Gastrocnemius medialis (tissue), 4 donors: ENCODE measurements at regions not wholly inside any gene's neighbourhood (a gene's known extent, or its start where the extent isn't known, plus 50 kb on each side); places are given as distances from the start of the nearest gene placed in this dataset.

Experiments
- ATAC-seq, 2 donors: fragments of 150-250 bp; one replicate each; pipeline ENCODE4 v1.9.1; 2016
- DNase-seq, 2 donors: peaks; one replicate each; pipeline ENCODE4 v3.0.0-alpha.2; 2019
- H3K27ac ChIP-seq, 4 donors: fragments of 200-600 bp; sonication (generic); 1 replicate in 1 of 4; 2 replicates in 3 of 4; pipeline ENCODE4 v1.5.1; 2016 to 2018; ENCODE audit warnings: mild to moderate bottlenecking in 2 of 4, moderate library complexity in 1 of 4
- H3K27me3 ChIP-seq, 3 donors: fragments of 200-600 bp; sonication (generic) in 2 of 3; 1 replicate in 1 of 3; 2 replicates in 2 of 3; pipeline versions ENCODE4 v1.5.1 to v1.6.0; 2016 to 2019; ENCODE audit warnings: mild to moderate bottlenecking in 1 of 3, moderate library complexity in 1 of 3
- H3K36me3 ChIP-seq, 2 donors: fragments of 200-600 bp; sonication (generic) in 1 of 2; one replicate each; pipeline ENCODE4 v1.5.1; 2017 to 2018
- H3K4me1 ChIP-seq, 2 donors: fragments of 200-600 bp; sonication (generic) in 1 of 2; one replicate each; pipeline ENCODE4 v1.5.1; 2016 to 2017; ENCODE audit warnings: mild to moderate bottlenecking in 2 of 2
- H3K4me3 ChIP-seq, 4 donors: fragments of 200-600 bp; sonication (generic) in 3 of 4; 1 replicate in 1 of 4; 2 replicates in 3 of 4; pipeline ENCODE4 v1.5.1; 2016 to 2019; ENCODE audit warnings: mild to moderate bottlenecking in 2 of 4
- H3K9me3 ChIP-seq, 3 donors: fragments of 200-600 bp; sonication (generic) in 2 of 3; 1 replicate in 1 of 3; 2 replicates in 2 of 3; pipeline ENCODE4 v1.5.1; 2016 to 2019
- POLR2A ChIP-seq, 2 donors: fragments of 450-650 bp; IDR thresholded peaks; one replicate each; pipeline ENCODE4 v1.6.1; 2017; ENCODE audit warnings: antibody characterized with exemption in 2 of 2, mild to moderate bottlenecking in 2 of 2, moderate library complexity in 2 of 2
- in situ Hi-C, 4 donors: fragments of 200-750 bp; cut with MboI; loops; one replicate each; pipeline versions ENCODE4 v1.15.0 to v1.8.0; 2017; ENCODE audit warnings: low sequenced_read_pairs in 4 of 4
- intact Hi-C: fragments of 100-400 bp; cut with DNase I; formaldehyde crosslinking; loops from one replicate; pipeline ENCODE4 v1.15.1; 2023; ENCODE audit warnings: low total_unique reads
- TF ChIP-seq, protein P1 (sequence below), 5 experiments: fragments of 450-650 bp in 3 of 5; fragments of 200-600 bp in 2 of 5; sonication (generic) in 2 of 5; IDR thresholded peaks in 4 of 5; conservative IDR thresholded peaks in 1 of 5; 1 replicate in 4 of 5; 2 replicates in 1 of 5; pipeline ENCODE4 v1.5.1; 2016 to 2019; ENCODE audit warnings: antibody characterized with exemption in 5 of 5, mild to moderate bottlenecking in 3 of 5, moderate library complexity in 3 of 5

DNA sequence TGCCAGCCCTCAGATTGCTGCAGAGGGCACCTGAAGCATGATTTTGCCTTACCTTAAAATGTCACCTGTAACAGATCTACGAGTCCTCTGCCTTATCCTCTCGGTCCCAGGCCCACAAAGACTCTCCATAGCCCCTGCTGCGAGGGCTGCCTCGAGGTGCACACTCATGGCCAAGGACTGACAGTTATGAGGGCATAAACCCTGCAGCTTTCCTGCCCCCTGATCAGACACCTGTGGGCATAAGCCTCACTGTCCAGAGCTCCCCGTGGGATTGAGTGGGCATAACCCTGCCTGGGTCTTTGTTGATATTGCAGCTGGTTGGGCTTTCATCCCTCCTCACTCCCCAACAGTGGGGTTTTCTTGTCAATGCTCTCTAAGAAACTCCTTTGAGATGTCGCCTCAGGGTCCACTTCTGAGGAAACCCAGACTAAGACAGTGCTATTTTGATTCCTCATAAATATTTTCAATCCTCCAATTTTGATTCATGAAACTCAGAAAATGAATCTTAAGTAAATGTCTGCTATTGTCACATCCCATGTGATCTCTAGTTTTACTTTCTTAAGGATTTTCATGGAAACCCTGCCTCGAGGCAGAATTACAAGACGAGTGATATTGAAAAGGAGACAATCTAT is 108.5 kb upstream of the NCK2 start:
- H3K27ac ChIP-seq: no peak overlapping the region
- H3K27me3 ChIP-seq: no peaks in the 10 kb centered on the region
- in situ Hi-C loops (no loop called here), intact Hi-C loops (no loop called here)
- no peaks in the 10 kb centered on the region for H3K4me1 ChIP-seq
- TF ChIP-seq, protein P1, sequence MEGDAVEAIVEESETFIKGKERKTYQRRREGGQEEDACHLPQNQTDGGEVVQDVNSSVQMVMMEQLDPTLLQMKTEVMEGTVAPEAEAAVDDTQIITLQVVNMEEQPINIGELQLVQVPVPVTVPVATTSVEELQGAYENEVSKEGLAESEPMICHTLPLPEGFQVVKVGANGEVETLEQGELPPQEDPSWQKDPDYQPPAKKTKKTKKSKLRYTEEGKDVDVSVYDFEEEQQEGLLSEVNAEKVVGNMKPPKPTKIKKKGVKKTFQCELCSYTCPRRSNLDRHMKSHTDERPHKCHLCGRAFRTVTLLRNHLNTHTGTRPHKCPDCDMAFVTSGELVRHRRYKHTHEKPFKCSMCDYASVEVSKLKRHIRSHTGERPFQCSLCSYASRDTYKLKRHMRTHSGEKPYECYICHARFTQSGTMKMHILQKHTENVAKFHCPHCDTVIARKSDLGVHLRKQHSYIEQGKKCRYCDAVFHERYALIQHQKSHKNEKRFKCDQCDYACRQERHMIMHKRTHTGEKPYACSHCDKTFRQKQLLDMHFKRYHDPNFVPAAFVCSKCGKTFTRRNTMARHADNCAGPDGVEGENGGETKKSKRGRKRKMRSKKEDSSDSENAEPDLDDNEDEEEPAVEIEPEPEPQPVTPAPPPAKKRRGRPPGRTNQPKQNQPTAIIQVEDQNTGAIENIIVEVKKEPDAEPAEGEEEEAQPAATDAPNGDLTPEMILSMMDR (IDR thresholded peaks at IDR 0.05 in 4 of 5, conservative IDR thresholded peaks at IDR 0.05 in 1 of 5): no peak
- TF ChIP-seq POLR2A (IDR thresholded peaks at IDR 0.05): no peak
- no peak for ATAC-seq
- no peak overlapping the region for H3K4me3 ChIP-seq
- no peak for DNase-seq
- H3K9me3 ChIP-seq: no peaks in the 10 kb centered on the region
- H3K36me3 ChIP-seq: no peaks in the 10 kb centered on the region

DNA sequence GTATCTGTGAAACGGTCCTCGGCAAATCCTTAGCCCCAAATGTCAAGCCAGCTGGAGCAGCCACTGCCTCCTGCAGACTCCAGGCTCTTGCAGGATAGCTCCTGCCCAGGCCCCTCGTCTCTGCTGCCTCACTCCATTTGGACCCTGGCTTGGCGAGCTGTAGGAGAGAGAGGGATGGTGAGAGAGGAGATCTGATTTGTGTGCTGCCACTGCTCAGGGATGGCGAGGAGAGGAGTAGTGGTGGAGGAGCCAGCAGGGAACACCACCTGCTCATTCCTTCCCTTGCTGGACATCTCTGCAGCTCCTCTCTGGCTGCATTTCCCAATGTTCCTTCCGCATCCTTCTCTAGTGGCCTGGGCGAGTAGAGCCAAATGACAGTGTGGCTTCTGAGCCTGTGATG is 109.1 kb upstream of the NCK2 start:
- no peak for DNase-seq
- in situ Hi-C loops (no loop called here), intact Hi-C loops (no loop called here)
- TF ChIP-seq, protein P1 (IDR thresholded peaks at IDR 0.05 in 4 of 5, conservative IDR thresholded peaks at IDR 0.05 in 1 of 5): no peak
- no peak for TF ChIP-seq POLR2A (IDR thresholded peaks at IDR 0.05)
- ATAC-seq: no peak
- no peaks in the 10 kb centered on the region for H3K4me1 ChIP-seq
- H3K27ac ChIP-seq: no peak overlapping the region
- H3K4me3 ChIP-seq: no peak overlapping the region
- no peaks in the 10 kb centered on the region for H3K27me3 ChIP-seq
- no peaks in the 10 kb centered on the region for H3K36me3 ChIP-seq
- no peaks in the 10 kb centered on the region for H3K9me3 ChIP-seq

DNA sequence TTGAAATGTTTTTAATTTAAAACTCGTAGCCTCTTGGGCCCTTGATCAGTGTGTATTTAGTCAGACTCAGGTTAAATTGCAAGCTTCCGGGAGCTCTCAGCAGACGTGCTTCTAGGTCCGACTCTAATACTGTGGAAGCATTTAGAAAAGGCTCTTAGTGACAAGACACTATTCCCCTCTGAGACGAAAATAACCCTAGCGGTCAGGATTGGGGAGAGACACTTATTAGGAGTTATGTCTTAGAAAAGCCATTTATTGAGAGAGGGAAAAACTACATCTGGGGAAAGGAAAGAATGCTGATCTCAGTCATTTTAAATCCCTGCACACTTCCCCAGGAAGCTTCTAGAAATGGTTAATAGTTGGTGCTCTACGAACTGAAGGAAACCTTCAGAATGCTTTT is 110.5 kb upstream of the NCK2 start:
- Histone ChIP-seq H3K4me3 (no peak overlapping the region), H3K9me3 (no peaks in the 10 kb centered on the region), H3K36me3 (no peaks in the 10 kb centered on the region), H3K27me3 (no peaks in the 10 kb centered on the region), H3K4me1 (no peaks in the 10 kb centered on the region), H3K27ac (no peak overlapping the region)
- TF ChIP-seq POLR2A (IDR thresholded peaks at IDR 0.05): no peak
- TF ChIP-seq, protein P1 (IDR thresholded peaks at IDR 0.05 in 4 of 5, conservative IDR thresholded peaks at IDR 0.05 in 1 of 5): no peak
- intact Hi-C loops: no loop called here
- in situ Hi-C loops: no loop called here
- ATAC-seq (no peak), DNase-seq (no peak)

DNA sequence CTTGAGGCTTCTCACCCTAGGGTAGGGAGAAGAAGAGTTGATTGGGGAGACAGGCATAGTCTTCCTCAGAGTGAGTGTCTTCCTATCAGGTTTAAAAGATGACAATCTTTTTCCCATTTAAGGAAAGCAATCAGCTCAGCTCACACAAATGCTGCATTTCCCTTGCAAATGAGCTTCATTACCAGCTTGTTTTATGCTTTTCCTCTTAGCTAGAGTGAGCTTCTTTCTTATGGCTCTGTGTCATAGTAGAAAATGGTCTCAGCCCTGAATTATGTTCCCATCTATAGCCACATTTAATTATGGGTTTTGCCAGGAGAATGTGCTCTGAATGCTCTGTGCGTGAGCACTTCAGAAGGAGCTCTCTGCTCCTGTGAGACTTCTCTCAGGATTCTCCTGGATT is 112.8 kb upstream of the NCK2 start:
- no peaks in the 10 kb centered on the region for H3K9me3 ChIP-seq
- H3K27me3 ChIP-seq: no peaks in the 10 kb centered on the region
- H3K4me1 ChIP-seq: no peaks in the 10 kb centered on the region
- in situ Hi-C loops (no loop called here), intact Hi-C loops (no loop called here)
- DNase-seq (no peak), ATAC-seq (no peak)
- TF ChIP-seq, protein P1 (IDR thresholded peaks at IDR 0.05 in 4 of 5, conservative IDR thresholded peaks at IDR 0.05 in 1 of 5): no peak
- no peak for TF ChIP-seq POLR2A (IDR thresholded peaks at IDR 0.05)
- no peak overlapping the region for H3K4me3 ChIP-seq
- H3K36me3 ChIP-seq: no peaks in the 10 kb centered on the region
- no peak overlapping the region for H3K27ac ChIP-seq

DNA sequence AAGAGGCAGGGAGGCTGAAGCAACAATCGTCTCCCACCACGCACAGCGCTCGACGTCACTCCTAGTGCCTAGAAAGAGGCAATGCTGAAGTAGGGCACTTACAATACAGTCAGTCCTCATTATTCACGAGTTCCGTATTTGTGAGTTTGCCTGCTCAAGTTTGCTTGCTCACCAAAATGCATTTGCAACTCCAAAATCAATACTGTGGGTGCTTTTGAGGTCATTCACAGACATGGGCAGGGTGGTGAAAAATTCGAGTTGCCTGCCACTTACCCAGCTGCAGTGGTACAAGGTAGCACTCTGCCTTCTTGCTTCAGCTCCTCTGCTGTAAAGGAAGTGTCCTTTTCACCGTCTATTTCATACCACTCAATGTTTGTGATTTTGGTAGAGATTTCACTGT is 113.7 kb upstream of the NCK2 start:
- intact Hi-C loops (no loop called here), in situ Hi-C loops (no loop called here)
- TF ChIP-seq POLR2A (IDR thresholded peaks at IDR 0.05): no peak
- TF ChIP-seq, protein P1 (IDR thresholded peaks at IDR 0.05 in 4 of 5, conservative IDR thresholded peaks at IDR 0.05 in 1 of 5): no peak
- Histone ChIP-seq H3K9me3 (no peaks in the 10 kb centered on the region), H3K4me1 (no peaks in the 10 kb centered on the region), H3K4me3 (no peak overlapping the region), H3K36me3 (no peaks in the 10 kb centered on the region), H3K27ac (no peak overlapping the region), H3K27me3 (no peaks in the 10 kb centered on the region)
- DNase-seq: no peak
- no peak for ATAC-seq
